ENCODE measurements at regions not wholly inside any gene's neighbourhood (a gene's known extent, or its start where the extent isn't known, plus 50 kb on each side); places are given as distances from the start of the nearest gene placed in this dataset.

DNA sequence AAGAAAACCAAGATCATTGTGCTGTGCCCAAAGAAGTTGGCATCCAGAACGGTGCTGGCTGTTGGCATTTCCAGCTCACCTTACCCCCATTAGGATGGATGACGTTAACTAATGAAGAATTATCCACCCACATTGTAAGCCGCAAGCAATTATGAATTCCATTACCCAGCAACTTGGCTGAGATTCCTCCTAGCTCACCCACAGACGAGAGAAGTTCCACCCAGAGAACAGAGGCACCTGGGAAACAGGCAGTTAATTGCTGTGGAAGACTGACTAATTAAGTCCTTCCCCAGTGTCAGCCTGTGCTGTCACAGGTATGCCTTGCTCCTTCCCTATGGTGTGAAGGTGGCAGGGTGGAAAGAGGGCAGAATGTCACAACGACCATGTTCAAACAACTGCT is 456.2 kb upstream of the CDH5 start:
- DNase-seq (ENCODE audit: low read depth in 2 of 2), result no peak

DNA sequence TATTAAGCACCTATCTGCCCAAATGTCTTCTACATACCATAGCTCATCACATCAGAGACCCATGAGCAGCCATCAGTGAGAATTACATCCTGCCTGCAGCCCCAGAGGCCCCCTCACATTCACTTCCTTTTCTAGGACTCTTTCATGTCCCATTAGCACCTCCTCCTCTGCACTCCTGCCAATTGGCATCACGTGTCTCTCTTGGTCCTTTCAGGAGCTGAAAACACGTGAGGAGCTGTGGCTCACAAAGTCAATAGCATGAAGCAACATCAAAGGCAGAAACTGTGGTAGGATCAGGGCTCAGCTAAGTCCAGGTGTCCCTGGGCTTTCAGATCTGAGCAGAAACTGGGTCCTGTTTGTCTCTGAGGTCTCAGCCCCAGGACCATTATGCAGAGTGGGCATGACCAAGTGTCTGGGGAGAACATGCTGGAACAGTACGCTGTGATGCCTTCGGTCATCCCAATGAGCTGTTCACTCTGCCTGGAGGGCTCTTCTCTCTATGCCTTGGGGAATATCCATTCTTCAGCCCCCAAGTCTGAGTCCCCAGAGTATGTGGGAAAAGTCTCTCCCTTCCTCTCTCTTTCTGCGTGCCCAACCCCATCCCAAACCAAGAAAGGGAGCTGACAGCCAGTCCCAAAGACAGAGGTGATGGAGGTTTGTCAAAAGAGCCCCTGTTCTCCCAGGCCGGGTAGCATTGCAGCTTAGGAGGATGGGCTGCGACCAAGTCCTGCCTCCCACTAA is 457.0 kb upstream of the CDH5 start:
- DNase-seq (ENCODE audit: low read depth in 2 of 2), result no peak

- no peak for DNase-seq (ENCODE audit: low read depth in 2 of 2)
These were observed 457.9 kb upstream of the CDH5 start for GRCh38 chr16:65908568-65908967.

DNA sequence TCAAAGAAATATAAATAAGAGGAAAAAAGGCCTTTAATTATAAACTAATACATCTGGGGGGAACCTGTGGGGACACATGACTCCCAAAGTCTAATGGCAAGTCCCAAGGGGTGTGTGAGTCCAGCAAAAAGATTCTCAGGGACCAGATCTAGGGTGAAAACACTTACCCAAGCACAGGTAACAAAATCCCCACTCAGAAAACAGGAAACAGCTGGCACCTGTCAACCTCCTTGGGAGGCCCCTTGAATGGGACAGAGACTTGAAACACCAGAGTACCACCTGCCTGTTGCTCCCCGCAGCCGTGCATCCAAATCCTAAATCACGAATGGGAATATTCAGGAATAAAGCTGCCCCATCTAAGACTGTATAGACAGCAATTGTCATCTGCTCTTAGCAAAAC is 461.2 kb upstream of the CDH5 start:
- DNase-seq (ENCODE audit: low read depth in 2 of 2), result no peak

- DNase-seq (ENCODE audit: low read depth in 2 of 2), result no peak
These were observed 469.9 kb upstream of the CDH5 start for GRCh38 chr16:65896448-65897153.

- no peak for DNase-seq (ENCODE audit: low read depth in 2 of 2)
These were observed 470.6 kb upstream of the CDH5 start for GRCh38 chr16:65895906-65896305.

GRCh38 chr16:65895486-65895885 is 471.0 kb upstream of the CDH5 start:
- no peak for DNase-seq (ENCODE audit: low read depth in 2 of 2)

DNA sequence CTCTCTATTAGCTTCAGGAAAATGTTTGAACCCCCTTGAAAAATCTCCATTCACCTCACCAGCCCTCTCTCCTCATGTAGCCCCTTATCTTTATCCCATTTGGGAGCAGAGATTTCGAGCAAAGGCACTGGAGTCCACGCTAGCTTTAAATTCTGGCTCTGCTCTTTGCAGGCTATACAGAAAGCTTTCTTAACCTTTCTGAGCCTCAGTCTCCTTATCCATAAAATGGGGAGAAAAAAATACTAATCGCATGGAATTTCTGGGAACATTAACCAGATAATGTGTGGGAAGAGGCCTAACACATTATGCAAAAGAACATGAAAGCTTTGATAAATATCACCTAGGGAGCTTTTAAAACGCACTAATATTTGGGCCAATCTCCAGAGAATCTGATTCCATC is 476.3 kb upstream of the CDH5 start:
- DNase-seq (ENCODE audit: low read depth in 2 of 2), result no peak

- DNase-seq (ENCODE audit: low read depth in 2 of 2), result no peak
These were observed 476.9 kb upstream of the CDH5 start for GRCh38 chr16:65889533-65889966.

GRCh38 chr16:65888201-65888600 is 478.3 kb upstream of the CDH5 start:
- DNase-seq (ENCODE audit: low read depth in 2 of 2), result no peak

DNA sequence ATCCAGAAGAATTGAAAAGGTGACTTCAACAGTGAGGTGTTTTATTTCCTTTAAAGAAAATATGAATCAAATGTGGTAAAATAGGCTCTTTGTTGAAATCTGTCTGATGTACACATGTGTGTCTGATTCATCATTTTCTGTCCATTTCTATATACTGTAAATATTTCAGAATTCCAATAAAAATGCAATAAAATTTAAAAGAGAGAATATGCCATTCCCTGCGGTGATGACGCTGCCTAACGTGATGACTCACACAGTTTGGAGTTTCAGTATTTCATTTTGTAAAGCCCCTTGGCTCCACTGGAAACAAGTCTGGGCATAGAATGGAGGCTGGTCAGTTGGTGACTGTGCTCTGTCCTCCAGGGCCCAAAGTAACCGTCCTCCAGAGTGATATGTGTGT is 482.5 kb upstream of the CDH5 start:
- DNase-seq (ENCODE audit: low read depth in 2 of 2), result no peak

DNA sequence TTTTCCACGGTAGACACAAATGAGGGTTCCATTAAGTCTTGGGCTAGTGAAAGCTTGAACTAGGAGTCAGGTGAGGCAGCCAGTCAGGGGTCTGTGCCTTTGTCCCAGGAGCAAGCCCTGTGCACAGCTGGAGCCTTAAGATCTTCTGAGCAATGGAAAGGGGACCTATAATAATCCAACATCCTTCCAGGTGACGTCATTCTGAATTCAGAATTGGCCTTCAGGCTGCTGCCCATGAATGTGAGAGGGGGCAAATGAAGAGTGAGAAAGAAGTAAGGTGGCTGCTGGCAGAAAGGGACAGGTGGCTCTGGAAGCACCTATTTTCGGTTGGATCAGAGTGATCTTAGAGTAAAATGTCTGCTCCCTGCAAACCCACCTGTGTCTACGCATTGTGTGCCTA is 488.1 kb upstream of the CDH5 start:
- DNase-seq (ENCODE audit: low read depth in 2 of 2), result no peak

DNA sequence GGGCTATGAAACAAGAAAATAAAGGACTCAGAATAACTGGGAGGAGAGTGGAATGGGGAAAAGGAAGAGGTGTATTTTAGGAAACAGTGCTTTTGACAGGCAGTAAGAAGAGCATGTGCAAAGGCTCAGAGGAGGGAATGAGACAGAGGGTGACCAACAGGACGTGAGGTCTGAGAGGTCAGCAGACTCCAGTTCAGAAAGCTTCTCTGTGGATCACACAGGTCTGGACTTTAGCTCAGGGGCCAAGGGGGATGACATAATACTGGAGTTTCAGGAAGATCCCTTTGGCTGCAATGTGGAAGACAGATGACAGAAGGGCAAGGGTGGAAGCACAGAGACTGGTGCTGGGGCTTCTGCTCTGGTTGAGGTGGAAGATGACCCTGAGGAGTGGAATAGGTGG is 489.9 kb upstream of the CDH5 start:
- DNase-seq (ENCODE audit: low read depth in 2 of 2), result no peak

DNA sequence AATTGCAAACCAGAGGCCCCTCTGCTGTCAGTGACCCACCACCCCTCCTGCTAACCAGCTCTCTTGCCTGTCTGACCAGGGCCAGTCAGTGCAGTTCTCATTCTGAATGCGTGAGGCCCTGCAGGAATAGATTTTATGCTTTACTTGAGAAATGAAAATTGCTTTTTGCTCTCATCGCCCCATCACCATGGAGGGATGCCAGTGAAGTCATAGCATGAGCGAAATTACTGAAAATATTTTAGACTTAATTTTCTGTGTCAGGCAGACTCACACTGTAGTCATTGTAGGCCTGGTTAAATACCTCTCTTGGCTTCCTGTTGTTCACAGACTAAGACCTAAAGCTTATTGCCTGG is 490.5 kb upstream of the CDH5 start:
- DNase-seq (ENCODE audit: low read depth in 2 of 2), result no peak

GRCh38 chr16:65875381-65876055 is 491.0 kb upstream of the CDH5 start:
- no peak for DNase-seq (ENCODE audit: low read depth in 2 of 2)

DNA sequence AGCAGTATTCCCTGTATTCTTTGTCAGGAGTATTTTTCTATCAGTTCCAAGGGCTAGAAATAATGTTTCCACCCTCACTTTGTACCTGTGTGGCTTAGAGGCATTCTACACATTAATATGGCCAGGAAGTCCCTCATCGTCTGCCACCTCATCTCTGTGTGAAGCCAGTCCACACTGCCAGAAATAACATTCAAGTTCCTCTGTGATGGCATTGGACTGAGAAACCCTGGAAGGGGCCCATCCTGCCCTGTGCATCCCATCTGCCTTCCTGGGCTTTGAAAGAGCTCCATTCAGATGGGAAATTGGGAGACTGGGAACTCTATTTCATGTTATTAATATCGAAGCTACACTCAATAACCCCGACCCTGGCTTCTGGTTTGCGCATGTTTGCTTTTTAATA is 497.2 kb upstream of the CDH5 start:
- DNase-seq (ENCODE audit: low read depth in 2 of 2), result no peak

DNA sequence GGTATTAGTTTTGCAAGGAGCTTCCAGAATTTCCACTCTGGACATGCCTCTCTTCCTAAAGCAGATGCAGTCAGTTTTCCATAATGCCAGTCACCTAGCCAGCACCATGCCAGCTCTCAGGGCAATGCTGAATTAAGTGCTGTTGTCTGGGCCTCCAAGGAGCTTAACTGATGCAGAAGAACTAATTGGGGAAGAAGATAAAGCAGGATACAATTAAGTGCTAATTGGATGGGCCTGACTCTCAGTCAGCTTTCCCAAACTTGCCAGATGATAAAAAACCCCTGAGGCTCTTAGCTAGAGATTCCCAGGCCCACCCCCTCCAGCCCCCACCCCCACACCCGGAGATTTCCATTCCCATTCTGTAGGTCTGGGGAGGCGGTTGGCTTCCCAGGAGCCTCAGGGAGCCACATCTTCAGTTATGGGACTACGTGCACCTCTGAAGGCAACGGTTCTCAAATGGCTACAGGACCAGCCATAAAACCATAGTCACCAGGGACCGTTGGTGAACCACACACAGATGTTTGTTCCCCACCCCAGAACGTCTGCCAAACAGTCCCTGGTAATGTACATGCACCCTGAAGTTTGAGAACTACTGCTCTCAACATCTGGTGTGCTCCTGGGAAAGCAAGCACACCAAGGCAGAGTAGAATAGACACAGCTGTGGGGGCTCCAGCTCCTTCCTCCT is 499.1 kb upstream of the CDH5 start:
- DNase-seq (ENCODE audit: low read depth in 2 of 2), result no peak

- no peak for DNase-seq (ENCODE audit: low read depth in 2 of 2)
These were observed 503.3 kb upstream of the CDH5 start for GRCh38 chr16:65863236-65863635.

DNA sequence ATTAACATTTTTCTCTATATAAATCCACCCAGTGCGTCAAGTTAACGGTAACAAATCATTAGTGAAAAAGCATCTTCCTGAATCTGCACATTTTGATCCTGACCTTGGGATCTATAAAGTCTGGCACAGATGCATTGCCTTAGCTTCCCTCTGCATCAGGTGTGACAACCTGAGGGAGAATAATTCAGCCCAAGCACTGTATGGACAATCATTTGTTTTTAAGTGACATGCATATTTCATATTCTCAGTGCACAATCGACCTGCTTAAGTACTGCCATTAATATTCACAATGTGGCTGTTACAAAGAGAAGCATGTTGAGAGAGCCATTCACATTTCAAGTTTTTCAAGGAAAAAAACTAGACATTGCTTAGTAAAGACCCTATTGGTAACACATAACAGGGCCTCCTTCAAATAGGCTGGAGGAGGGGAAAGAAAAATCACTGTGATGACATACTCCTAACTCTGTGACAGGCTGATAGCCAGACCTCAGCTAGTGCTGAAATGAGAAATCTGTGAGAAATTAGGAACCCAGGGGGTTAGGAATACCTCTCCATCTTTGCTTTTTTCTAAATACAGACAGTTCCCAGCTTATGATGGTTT is 505.3 kb upstream of the CDH5 start:
- no peak for DNase-seq (ENCODE audit: low read depth in 2 of 2)

- DNase-seq (ENCODE audit: low read depth in 2 of 2), result no peak
These were observed 511.0 kb upstream of the CDH5 start for GRCh38 chr16:65855171-65856145.

DNA sequence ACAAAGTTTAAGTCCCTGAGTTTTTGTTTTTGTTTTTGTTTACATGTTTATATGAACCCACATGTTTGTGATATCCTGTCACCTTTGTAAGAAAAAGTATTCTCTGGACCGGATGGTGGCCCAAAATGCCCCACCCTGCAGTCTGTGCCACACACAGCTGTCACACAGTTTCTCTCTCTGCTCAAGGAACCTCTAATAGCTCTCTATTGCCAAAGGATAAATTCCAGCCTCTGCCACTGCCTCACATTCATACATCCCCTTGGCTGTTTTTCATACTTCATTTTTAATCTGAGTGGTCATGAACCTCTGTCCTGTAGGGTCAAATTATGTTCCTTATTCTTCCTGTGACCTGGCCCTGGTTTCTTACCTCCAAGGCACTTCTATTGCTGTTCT is 520.3 kb upstream of the CDH5 start:
- DNase-seq (ENCODE audit: low read depth in 2 of 2), result no peak

All from stimulated activated CD8-positive, alpha-beta memory T cell treated with anti-CD3 and anti-CD28 coated beads, Interleukin-15, amount 100 ng/mL, for 48 hours (primary cell).